Left renal pelvis (tissue), 4 donors: ENCODE measurements at regions not wholly inside any gene's neighbourhood (a gene's known extent, or its start where the extent isn't known, plus 50 kb on each side); places are given as distances from the start of the nearest gene placed in this dataset.
"Not testable (repeated sequence)": the region's sequence is repeated elsewhere in the genome, so short reads cannot be mapped to it uniquely, and the experiment has no call there.

Experiments
- DNase-seq, 4 donors: peaks; one replicate each; pipeline ENCODE4 v3.0.0-alpha.2; 2013; ENCODE audit warnings: low read depth in 4 of 4, low spot score in 3 of 4

DNA sequence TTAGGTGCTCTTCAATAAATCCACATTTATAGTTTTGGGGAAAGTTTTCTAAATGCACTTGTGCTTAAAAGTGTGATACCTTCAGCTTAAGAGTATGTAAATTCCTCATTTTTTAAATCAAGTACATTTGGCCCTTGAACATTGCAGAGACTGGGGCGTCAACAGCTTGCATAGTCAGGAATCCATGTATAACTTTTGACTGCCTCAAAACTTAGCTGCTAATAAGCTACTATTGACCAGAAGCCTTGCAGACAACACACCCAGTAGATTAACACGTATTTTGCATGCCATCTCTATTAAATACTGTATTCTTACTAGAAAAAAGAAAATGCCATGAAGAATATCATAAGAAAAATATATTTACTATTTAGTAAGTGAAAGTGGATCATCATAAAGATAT lies 1211.8 kb upstream of the ALCAM start:
- DNase-seq = no peak

DNA sequence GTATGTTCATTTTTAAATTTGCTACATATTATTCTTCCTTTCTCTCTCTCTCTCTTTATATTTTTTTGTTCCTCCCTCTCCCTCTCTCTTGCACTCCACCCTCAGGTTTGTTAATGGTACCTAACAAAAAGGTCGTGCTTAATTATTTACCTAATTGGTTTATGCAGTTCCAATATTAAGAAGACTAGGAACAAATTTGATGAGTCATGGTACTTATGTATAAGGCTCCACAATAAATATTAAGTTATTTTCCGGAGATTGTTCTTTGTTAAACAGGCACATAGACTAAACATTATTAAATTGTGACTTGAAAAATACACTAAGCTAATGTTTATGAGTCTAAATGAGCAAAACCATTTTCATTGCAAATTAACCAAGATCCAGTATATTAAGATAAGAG lies 1200.8 kb upstream of the ALCAM start:
- DNase-seq = no peak

DNA sequence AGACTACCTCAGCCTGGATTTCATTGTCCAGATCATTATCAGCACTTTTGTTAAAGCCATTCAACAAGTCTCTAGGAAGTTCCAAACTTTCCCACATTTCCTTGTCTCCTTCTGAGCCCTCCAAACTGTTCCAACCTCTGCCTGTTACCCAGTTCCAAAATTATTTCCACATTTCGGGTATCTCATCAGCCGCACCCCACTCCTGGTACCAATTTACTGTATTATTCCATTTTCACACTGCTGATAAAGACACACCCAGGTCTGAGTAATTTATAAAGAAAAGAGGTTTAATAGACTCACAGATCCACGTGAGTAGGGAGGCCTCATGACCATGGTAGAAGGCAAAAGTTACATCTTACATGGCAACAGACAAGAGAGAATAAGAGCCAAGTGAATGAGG lies 1198.3 kb upstream of the ALCAM start:
- no peak for DNase-seq

DNA sequence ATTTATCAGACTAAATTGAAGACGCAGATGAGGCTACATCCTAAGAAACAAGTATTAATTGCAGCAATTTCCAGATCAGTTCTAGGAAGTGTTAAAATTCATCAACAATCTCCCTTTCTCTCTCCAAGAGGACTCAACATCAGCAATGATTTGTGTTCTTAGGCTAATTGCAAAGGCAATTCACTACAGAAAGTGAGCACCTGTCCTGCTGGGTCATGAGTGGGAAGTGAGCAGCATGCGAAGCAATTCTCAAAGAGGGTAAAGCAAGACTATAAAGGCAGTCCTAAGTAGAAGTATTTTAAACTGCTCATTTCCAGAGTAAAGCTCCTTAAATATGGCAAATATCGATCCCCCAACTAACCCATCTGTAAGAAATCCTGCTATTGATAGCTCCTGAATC lies 1191.0 kb upstream of the ALCAM start:
- no peak for DNase-seq

DNA sequence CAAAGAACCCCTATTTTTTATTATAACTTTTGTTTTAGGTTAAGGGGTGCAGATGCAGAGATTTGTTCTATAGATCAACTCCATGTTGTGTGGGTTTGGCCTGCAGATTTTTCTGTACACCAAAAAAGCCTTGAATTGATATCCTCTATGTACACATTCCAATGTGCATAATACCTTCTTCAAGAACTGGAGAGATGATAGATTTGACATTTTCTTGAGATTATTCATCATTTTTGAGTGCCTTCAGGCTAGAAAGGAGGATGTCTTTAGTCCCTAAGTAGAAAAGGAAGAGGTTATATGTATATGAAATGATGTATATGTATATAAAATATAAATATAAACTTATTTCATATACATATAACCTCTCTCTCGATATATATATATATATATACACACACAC lies 1190.0 kb upstream of the ALCAM start:
- DNase-seq = no peak

DNA sequence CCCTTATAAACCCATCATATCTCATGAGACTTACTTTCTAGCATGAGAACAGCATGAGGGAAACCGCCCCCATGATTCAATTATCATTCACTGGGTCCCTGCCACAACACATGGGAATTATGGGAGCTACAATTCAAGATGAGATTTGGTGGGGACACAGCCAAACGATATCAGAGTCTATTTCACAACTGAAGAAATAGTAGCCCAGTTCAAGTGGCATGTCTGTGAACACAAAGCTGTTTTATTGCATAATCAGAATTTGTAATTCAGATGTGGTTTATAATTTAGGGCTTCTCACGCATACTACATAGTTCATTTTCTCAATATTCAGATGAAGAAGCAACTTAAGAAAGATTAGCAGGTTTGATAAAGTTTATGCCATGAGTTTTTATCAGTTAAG lies 1188.0 kb upstream of the ALCAM start:
- no peak for DNase-seq

DNA sequence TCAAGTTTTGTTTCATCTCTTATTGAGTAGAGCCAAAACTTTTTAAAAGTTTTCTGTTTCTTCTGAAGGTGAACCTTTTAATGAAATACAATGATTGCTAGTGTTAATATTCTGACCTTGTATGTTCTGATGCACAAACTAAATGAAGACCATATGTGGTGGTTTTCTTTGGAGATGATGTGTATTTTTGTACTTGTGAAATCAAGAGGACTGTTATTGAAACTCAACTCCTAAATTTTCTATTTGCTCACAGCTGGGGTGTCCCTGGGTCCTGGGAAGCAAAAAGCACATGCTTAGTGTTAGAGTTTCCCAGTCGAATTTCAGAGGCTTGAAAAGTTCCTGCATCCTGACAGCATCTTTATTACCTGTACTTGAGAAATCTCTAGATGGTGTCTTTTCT lies 1185.8 kb upstream of the ALCAM start:
- DNase-seq = no peak

DNA sequence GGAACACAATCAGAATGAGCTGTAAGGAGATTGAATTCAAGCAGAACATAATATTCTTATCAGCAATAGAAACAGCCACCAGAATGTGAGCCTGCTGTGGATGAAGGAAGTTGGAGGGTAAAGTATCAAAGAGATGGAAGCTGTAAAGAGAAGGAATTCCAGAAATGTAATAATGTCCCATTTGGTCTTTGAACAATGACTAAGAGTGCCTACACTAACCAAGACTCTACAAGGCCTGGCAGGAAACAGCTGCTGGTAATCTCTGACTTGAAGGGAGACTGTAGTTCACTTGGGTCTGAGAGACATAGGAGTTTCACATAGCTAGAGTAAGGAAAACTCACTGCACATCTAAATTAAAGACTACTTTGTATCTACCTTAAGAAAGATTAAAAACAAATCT lies 1176.0 kb upstream of the ALCAM start:
- no peak for DNase-seq

DNA sequence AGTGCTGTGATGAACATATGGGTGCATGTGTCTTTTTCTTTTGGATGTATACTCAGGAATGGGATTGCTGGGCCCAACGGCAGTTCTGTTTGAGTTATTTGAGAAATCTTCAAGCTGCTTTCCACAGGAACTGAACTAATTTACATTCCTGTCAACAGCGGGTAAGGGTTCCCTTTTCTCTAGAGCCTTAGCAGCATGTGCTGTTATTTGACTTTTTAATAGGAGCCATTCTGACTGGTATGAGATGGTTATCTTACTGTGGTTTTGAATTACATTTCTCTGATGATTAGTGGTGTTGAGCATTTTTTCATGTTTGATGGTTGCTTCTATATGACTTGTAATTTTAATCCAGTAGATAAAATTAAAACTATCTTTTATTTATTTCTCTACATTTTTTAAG lies 1168.6 kb upstream of the ALCAM start:
- no peak for DNase-seq

DNA sequence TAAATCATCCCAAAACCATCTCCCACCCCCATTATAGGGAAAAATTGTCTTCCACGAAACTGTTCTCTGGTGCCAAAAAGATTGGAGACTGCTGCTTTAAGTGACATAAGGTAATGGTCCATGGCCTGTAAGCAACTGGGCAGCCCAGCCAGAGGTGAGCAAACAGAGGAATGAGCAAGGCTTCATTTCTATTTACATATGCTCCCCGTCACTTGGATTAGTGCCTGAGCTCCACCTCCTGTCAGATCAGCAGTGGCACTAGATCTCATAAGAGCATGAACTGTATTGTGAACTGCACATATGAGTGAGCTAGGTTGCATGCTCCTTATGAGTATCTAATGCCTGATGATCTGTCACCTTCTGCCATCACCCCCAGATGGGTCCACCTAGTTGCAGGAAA lies 1159.8 kb upstream of the ALCAM start:
- DNase-seq = no peak

DNA sequence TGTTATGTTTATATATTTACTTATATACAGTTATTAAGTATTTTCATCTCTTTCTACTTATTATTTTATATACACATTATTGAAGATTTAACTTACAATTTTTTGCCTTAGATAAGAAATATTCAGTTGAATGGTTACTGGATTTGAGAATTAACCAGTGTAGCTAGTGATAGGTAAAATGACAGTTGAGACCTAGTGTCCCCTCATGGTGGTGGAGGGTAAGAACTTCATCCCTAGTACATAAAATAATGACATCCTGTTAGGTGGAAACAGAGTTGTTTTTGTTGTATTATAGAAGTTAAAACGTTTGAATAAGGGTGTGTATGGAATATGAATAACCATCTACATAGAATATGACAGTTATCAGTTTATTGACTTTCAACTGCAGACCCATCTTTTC lies 1152.4 kb upstream of the ALCAM start:
- no peak for DNase-seq

DNA sequence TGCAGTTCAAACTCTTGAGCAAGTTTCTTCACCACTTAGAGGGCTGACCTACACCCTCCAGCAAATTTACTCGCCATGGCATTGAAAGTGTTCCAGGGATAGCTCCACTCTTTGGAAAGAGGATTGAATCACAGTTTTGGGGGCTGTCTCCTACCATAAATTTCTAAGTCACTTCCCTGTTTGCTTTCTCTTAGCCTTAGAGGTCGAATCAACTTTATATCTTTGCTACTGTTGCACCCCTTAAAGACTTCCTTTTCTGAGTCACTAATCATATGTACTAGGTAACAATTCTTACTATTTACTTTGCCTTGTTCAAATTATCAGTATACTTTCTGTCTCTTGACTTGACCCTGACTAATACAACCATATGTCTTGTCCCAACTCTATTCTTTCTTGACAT lies 1151.8 kb upstream of the ALCAM start:
- no peak for DNase-seq

DNA sequence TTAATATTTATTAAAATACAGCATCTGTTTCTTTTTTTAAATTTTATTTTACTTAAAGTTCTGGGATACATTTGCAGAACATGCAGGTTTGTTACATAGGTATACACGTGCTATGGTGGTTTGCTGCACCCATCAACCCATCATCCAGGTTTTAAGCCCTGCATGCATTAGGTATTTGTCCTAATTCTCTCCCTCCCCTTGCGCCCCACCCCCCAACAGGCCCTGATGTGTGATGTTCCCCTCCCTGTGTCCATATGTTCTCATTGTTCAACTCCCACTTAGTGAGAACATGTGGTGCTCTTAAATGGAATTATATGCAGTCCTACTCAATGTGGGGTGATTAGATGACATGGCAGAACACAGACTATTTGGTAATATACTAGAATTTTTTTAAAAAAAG lies 1147.7 kb upstream of the ALCAM start:
- not testable (repeated sequence) for DNase-seq

DNA sequence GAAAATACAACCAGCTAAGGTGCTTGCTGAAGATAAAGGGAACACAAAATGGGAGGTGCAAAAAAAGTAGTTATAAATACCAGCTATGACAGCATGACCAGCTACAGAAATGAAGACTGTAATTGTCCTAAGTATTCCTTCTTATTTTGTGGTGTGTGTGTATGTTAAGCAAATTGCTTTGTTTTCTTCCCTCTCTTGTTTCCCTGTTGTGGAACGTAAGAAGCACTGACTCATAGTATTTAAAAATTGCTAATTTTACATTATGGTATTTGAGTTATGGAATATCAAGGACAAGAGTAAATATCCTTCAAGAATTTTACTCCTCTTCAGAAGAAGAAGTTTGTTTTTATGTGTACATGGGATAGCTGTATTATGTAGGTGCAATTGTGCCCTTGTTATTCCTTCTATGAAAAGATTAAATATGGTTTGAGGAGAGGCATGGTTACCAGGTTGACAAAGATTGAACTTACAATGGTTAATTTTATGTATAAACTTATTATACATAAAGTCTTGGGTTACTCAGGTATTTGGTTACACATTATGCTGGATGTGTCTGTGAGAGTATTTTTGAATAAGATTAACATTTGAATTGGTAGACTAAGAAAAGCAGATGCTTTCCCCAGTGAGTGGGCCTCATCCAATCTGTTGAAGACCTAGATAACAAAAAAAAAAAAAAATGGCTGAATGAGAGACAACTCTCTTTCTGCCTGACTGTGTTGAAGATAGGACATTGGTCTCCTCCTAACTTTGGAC lies 1132.1 kb upstream of the ALCAM start:
- no peak for DNase-seq

DNA sequence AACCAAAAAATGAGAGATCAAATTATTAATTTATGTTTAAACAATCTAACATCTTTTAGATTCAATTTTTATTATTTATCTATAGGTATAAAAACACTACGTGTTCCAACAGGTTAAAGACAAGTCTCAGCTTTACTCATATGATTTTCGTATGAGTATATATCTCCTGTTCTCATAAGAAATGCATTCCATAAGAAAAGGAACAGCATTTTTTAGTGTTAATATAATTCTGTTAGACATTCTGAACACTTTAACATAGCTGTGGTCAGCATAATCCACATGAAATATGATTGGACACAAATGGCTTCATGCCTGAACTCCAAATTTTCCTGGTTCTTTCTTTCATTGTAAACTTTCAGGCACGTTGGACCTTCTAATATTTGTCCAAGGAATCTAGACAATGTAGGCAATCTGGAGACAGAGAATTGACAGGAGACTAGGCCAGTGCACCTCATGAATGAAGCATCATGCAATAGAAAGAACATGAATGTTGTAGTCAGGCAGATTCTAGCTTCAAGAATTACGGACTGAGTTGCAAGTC lies 1122.0 kb upstream of the ALCAM start:
- DNase-seq = no peak

DNA sequence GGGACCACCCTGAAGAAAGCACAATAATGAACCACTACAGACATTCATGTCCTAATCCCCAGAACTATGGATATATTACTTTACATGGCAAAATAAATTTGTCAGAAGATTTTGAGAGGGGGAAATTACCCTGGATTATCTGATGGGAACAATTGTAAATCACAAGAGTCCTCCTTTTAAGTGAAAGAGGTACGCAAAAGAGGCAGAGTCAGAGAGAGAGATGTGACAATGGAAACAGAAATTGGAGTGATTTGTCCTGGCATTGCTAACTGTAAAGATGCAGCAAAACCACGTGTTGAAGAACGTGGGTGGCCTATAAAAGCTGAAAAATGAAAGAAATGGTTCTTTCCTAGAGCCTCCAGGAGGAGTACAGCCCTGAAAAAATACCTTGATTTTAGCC lies 1121.4 kb upstream of the ALCAM start:
- no peak for DNase-seq

DNA sequence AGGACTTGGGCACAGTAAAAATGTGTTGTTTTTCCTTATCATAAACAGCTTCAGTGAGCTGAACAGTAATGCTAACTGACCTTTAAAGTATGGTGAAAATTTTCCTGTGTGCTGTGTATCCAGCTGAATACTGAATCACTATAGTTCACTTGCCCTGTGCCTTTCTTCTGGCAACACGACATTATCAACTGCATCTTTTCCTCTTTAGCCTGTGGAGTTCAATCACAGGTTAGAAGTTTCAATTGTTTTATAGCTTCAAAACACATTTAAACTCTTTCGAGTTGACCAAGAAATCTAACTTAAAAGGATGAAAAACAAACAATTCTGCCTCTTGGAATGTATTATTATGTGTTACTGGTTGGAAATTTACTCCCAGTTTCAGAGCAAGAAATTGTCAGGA lies 1120.7 kb upstream of the ALCAM start:
- DNase-seq = no peak

DNA sequence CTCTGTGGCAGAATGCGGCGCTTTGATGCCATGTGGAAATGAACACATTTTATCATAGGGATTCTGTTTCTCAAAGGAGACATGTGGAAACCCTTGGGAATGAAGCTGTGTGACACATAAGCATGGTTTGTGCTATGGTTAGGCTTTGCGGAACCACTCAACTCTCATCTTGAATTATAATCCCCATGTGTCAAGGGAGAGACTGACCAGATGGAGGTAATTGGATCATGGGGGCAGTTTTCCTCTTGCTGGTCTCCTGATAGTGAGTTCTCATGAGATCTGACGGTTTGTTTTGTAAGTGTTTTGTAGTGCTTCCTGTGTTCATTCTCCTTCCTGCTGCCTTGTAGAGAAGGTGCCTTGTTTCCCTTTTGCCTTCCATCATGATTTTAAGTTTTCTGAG lies 1109.2 kb upstream of the ALCAM start:
- DNase-seq = no peak

DNA sequence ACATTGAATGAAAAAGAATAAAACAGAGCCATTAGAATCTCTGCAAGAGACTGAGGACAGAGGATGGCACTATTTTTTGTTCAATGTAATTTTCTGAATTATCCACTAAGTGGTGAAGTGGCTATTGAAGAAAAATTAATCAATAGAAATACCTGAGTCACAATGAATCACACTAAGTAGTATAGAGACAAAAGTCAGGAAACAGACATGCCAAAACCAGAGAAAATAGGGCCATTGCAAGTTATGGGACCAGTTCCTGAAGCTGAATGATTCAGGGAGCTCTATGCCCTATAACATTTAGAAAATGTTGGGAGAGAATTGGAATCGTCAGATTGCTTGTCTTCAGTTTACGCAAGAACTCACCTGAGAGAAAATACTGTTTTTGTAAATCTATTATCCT lies 1103.2 kb upstream of the ALCAM start:
- no peak for DNase-seq

DNA sequence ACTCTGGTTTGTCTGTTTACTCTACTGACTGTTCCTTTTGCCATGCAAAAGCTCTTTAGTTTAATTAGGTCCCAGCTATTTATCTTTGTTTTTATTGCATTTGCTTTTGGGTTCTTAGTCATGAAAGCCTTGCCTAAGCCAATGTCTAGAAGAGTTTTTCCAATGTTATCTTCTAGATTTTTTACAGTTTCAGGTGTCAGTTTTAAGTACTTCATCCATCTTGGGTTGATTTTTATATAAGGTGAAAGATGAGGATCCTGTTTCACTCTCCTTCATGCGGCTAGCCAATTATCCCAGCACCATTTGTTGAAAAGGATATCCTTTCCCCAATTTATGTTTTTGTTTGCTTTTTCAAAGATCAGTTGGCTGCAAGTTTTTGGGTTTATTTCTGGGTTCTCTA lies 1100.5 kb upstream of the ALCAM start:
- DNase-seq = not testable (repeated sequence)

DNA sequence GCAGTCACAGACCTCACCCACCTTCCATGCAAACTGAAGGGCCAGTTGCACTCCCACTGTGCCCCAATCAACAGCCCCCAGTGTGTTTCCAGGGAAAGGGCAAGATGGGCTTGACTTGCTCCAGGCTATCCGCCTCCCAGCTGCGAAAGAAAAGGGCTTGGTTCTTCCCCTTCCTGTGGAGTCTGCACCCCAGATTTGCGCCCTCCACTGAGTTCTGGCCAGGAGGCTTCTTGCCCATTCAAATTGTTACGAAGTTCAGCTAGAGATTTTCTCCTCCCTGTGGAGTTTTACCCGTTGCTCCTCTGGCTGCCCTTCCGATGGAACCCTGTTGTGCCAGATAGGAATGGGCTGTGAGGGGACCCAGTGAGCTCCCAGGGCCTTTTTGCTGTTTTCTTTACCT lies 1096.9 kb upstream of the ALCAM start:
- no peak for DNase-seq

DNA sequence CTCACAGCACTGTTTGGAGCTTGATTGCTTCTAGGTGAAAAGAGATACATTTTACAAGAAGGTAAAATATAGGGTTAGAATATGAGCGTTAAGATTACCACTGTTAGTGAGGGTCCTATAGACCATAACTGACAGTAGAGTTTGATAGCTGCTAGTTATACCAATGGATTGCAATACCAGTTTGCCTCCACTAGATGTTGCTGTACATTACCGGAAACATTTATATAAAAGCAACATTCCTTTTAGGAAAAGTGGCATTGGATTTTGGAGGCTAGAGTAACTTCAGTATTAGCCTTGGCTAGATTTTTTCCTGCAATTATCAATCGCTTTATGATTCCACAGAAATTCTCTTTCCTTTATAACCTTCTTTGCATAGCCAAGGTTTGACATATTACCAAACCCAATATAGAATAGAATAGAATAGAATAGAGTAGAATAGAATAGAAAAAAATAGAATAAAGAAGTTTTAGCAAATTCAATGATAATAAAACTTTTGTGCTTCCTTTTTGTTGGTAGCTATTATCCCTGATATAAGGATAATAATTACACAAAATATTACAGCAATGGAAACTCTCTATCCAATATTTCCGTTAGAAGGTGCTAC lies 1093.6 kb upstream of the ALCAM start:
- no peak for DNase-seq

DNA sequence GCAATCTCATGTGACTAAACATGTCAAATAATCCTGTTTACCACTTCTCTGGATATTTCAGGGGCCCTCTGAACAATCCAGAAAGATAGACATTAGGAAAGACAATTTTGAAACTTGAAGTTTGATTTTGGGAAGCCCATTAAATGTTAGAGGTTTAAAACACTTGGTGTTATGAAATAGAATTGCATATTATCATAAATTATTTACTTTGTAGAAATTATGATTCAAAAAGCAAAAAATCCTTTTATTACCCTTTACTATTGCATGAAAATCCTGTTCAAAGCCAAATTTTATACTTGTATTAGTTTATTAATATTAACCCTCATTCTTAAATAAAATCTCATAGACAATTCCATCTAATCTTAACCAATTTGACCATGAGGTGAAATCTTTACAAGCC lies 1091.5 kb upstream of the ALCAM start:
- no peak for DNase-seq
